ENCODE measurements at regions not wholly inside any gene's neighbourhood (a gene's known extent, or its start where the extent isn't known, plus 50 kb on each side); places are given as distances from the start of the nearest gene placed in this dataset.
A peak's percentile ranks its signal among the peaks of the same experiment; 100 is the strongest.

- H3K36me3 ChIP-seq (ENCODE audit: insufficient read depth, low read length), result no peaks in the 10 kb centered on the region
- H3K4me1 ChIP-seq (ENCODE audit: insufficient read depth, low read length), result no peaks in the 10 kb centered on the region
- H3K27me3 ChIP-seq (ENCODE audit: insufficient read depth, low read length), result no peaks in the 10 kb centered on the region
- H2AFZ ChIP-seq (ENCODE audit: low read depth, low read length), result no peak overlapping the region
- no peak overlapping the region for H3K4me3 ChIP-seq (ENCODE audit: low read length)
- no peaks in the 10 kb centered on the region for H3K9me3 ChIP-seq (ENCODE audit: low read length)
Observed at GRCh38 chr5:128764601-128765310, 200.5 kb upstream of the SLC27A6 start.

- no peaks in the 10 kb centered on the region for H3K4me1 ChIP-seq (ENCODE audit: insufficient read depth, low read length)
- H3K9me3 ChIP-seq (ENCODE audit: low read length), result no peaks in the 10 kb centered on the region
Observed at GRCh38 chr5:128765448-128766061, 199.7 kb upstream of the SLC27A6 start.

GRCh38 chr5:128766406-128766805 is 198.9 kb upstream of the SLC27A6 start:
- no peaks in the 10 kb centered on the region for H3K36me3 ChIP-seq (ENCODE audit: insufficient read depth, low read length)
- H3K27me3 ChIP-seq (ENCODE audit: insufficient read depth, low read length), result no peaks in the 10 kb centered on the region
- no peaks in the 10 kb centered on the region for H3K4me1 ChIP-seq (ENCODE audit: insufficient read depth, low read length)
- H2AFZ ChIP-seq (ENCODE audit: low read depth, low read length), result no peak overlapping the region
- H3K4me3 ChIP-seq (ENCODE audit: low read length), result no peak overlapping the region
- H3K9me3 ChIP-seq (ENCODE audit: low read length), result no peaks in the 10 kb centered on the region

More at GRCh38 chr5:128765448-128766061, 199.7 kb upstream of the SLC27A6 start:
- Histone ChIP-seq H3K27me3 (ENCODE audit: insufficient read depth, low read length) (no peaks in the 10 kb centered on the region), H3K4me3 (ENCODE audit: low read length) (no peak overlapping the region), H3K36me3 (ENCODE audit: insufficient read depth, low read length) (no peaks in the 10 kb centered on the region), H2AFZ (ENCODE audit: low read depth, low read length) (no peak overlapping the region)

GRCh38 chr5:128770907-128771306 is 194.4 kb upstream of the SLC27A6 start:
- no peak overlapping the region for H3K4me3 ChIP-seq (ENCODE audit: low read length)
- H3K36me3 ChIP-seq (ENCODE audit: insufficient read depth, low read length), result no peaks in the 10 kb centered on the region

DNA sequence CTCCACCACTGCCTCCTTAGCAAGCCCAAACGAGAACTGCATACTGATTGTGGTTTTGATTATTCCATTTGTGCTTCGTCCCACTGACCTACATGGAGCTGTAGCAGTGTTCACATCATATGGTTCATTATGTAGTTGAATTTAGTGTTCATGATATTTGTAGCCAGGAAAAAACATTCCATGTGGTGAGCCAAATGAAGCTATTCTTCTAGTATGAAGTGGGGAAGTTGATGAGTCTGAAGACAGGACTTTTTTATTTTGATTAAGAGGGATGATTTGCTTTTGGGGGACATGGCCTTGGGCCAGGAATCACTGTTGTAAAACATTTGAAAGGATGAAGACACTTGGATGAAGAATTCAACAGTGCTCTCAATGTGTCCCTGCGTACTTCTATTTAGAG is 192.9 kb upstream of the SLC27A6 start:
- Histone ChIP-seq H3K4me1 (ENCODE audit: insufficient read depth, low read length) (no peaks in the 10 kb centered on the region), H2AFZ (ENCODE audit: low read depth, low read length) (no peak overlapping the region), H3K4me3 (ENCODE audit: low read length) (no peak overlapping the region), H3K9me3 (ENCODE audit: low read length) (no peaks in the 10 kb centered on the region), H3K36me3 (ENCODE audit: insufficient read depth, low read length) (no peaks in the 10 kb centered on the region), H3K27me3 (ENCODE audit: insufficient read depth, low read length) (no peaks in the 10 kb centered on the region)

More at GRCh38 chr5:128770907-128771306, 194.4 kb upstream of the SLC27A6 start:
- H3K9me3 ChIP-seq (ENCODE audit: low read length), result no peaks in the 10 kb centered on the region
- no peak overlapping the region for H2AFZ ChIP-seq (ENCODE audit: low read depth, low read length)
- H3K27me3 ChIP-seq (ENCODE audit: insufficient read depth, low read length), result no peaks in the 10 kb centered on the region
- H3K4me1 ChIP-seq (ENCODE audit: insufficient read depth, low read length), result no peaks in the 10 kb centered on the region

DNA sequence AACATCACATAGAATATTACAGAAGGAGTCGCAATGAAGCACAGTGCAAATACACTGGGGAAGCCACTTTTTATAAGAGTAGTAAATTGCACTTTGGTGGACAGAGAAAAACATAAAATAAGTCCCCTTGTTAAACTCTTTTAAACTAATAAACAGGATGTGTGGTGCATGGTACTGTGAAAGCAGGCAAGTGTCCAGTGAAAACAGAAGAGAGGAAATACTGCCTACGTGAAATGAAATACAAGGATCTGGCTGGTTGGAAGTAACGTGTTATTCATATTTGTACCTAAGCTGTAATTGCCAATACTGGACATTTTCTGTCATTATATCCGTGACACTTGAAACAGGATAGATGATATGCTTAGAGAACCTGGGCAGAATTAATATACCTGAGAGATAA is 191.9 kb upstream of the SLC27A6 start:
- H3K4me3 ChIP-seq (ENCODE audit: low read length), result no peak overlapping the region
- H3K36me3 ChIP-seq (ENCODE audit: insufficient read depth, low read length), result no peaks in the 10 kb centered on the region
- H3K9me3 ChIP-seq (ENCODE audit: low read length), result no peaks in the 10 kb centered on the region
- no peaks in the 10 kb centered on the region for H3K27me3 ChIP-seq (ENCODE audit: insufficient read depth, low read length)
- peaks cover 6% of the 10 kb centered on the region for H3K4me1 ChIP-seq (ENCODE audit: insufficient read depth, low read length)
- no peak overlapping the region for H2AFZ ChIP-seq (ENCODE audit: low read depth, low read length)

- H2AFZ ChIP-seq (ENCODE audit: low read depth, low read length), result no peak overlapping the region
- no peaks in the 10 kb centered on the region for H3K36me3 ChIP-seq (ENCODE audit: insufficient read depth, low read length)
- H3K4me1 ChIP-seq (ENCODE audit: insufficient read depth, low read length), result peaks cover 9% of the 10 kb centered on the region
- H3K27me3 ChIP-seq (ENCODE audit: insufficient read depth, low read length), result no peaks in the 10 kb centered on the region
- no peak overlapping the region for H3K4me3 ChIP-seq (ENCODE audit: low read length)
- no peaks in the 10 kb centered on the region for H3K9me3 ChIP-seq (ENCODE audit: low read length)
Observed at GRCh38 chr5:128774605-128775004, 190.7 kb upstream of the SLC27A6 start.

DNA sequence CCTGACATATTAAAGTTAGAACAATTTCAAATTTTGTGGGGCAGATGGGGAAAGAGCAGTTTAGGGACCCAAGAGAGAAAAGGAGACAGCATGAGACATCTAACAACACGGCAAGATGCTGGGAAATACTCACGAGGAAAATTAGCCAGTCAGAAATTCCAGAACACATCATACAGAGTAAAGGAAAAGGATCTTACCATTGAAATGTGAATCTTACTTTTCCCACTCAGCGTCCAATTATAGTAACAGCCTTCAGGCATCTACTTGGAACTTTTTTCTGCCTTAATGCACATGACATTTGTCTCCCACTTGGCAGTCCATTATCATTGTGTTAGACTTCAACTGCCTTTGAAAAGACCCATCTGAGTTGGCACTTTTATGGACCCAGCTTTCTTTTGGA is 189.7 kb upstream of the SLC27A6 start:
- no peaks in the 10 kb centered on the region for H3K27me3 ChIP-seq (ENCODE audit: insufficient read depth, low read length)
- peaks cover 9% of the 10 kb centered on the region for H3K4me1 ChIP-seq (ENCODE audit: insufficient read depth, low read length)
- no peak overlapping the region for H2AFZ ChIP-seq (ENCODE audit: low read depth, low read length)
- H3K36me3 ChIP-seq (ENCODE audit: insufficient read depth, low read length), result no peaks in the 10 kb centered on the region
- H3K4me3 ChIP-seq (ENCODE audit: low read length), result no peak overlapping the region
- H3K9me3 ChIP-seq (ENCODE audit: low read length), result no peaks in the 10 kb centered on the region

GRCh38 chr5:128777052-128777451 is 188.2 kb upstream of the SLC27A6 start:
- Histone ChIP-seq H2AFZ (ENCODE audit: low read depth, low read length) (no peak overlapping the region), H3K9me3 (ENCODE audit: low read length) (no peaks in the 10 kb centered on the region), H3K4me1 (ENCODE audit: insufficient read depth, low read length) (peaks cover 9% of the 10 kb centered on the region), H3K27me3 (ENCODE audit: insufficient read depth, low read length) (no peaks in the 10 kb centered on the region), H3K4me3 (ENCODE audit: low read length) (no peak overlapping the region), H3K36me3 (ENCODE audit: insufficient read depth, low read length) (no peaks in the 10 kb centered on the region)

DNA sequence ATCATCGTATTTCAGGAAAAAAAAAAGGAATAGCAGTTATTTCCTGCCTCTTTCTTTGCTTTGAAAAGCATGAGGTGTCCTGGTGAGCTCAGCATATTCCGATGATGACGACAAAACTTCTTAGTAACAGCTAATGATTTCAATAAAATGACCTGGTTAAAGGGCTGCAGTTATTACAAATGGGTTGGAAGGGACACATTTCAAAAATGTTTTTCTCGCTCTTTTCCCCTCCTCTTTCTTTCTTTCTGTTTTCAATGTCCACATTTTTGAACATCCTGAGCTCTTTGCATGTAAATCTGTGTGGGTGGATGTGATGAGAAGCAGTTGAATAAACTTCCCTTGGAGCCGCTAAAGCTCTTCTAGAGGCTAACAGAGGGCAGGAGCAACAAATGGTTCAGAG is 186.8 kb upstream of the SLC27A6 start:
- no peak overlapping the region for H3K4me3 ChIP-seq (ENCODE audit: low read length)

GRCh38 chr5:128782446-128782845 is 182.8 kb upstream of the SLC27A6 start:
- Histone ChIP-seq H2AFZ (ENCODE audit: low read depth, low read length) (no peak overlapping the region), H3K27me3 (ENCODE audit: insufficient read depth, low read length) (no peaks in the 10 kb centered on the region), H3K4me1 (ENCODE audit: insufficient read depth, low read length) (peaks cover 9% of the 10 kb centered on the region), H3K4me3 (ENCODE audit: low read length) (no peak overlapping the region), H3K9me3 (ENCODE audit: low read length) (no peaks in the 10 kb centered on the region), H3K36me3 (ENCODE audit: insufficient read depth, low read length) (no peaks in the 10 kb centered on the region)

More for the DNA sequence above, 186.8 kb upstream of the SLC27A6 start:
- H2AFZ ChIP-seq (ENCODE audit: low read depth, low read length), result peak overlapping the region; percentile 27
- H3K27me3 ChIP-seq (ENCODE audit: insufficient read depth, low read length), result no peaks in the 10 kb centered on the region
- no peaks in the 10 kb centered on the region for H3K9me3 ChIP-seq (ENCODE audit: low read length)
- no peaks in the 10 kb centered on the region for H3K36me3 ChIP-seq (ENCODE audit: insufficient read depth, low read length)
- H3K4me1 ChIP-seq (ENCODE audit: insufficient read depth, low read length), result peaks cover 9% of the 10 kb centered on the region

DNA sequence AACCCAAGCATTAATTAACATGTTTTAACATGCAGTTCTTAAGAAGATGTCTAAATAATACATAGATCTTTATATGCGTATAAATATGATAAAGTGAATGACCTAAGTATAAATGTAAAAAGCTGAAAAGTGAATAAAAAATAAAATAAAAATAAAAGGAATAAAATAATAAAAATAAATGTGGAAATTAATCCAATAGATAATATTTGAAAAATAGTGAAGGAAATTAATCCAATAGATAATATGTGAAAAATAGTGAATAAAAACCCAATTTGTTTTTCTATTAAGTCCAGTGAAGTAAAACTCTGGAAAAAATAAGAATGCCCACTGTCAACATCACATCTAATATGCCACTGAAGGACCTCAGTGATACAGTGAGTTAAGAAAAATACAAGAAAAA is 180.6 kb upstream of the SLC27A6 start:
- no peaks in the 10 kb centered on the region for H3K9me3 ChIP-seq (ENCODE audit: low read length)
- no peaks in the 10 kb centered on the region for H3K36me3 ChIP-seq (ENCODE audit: insufficient read depth, low read length)
- no peaks in the 10 kb centered on the region for H3K4me1 ChIP-seq (ENCODE audit: insufficient read depth, low read length)
- H3K4me3 ChIP-seq (ENCODE audit: low read length), result no peak overlapping the region
- H3K27me3 ChIP-seq (ENCODE audit: insufficient read depth, low read length), result no peaks in the 10 kb centered on the region
- H2AFZ ChIP-seq (ENCODE audit: low read depth, low read length), result no peak overlapping the region

DNA sequence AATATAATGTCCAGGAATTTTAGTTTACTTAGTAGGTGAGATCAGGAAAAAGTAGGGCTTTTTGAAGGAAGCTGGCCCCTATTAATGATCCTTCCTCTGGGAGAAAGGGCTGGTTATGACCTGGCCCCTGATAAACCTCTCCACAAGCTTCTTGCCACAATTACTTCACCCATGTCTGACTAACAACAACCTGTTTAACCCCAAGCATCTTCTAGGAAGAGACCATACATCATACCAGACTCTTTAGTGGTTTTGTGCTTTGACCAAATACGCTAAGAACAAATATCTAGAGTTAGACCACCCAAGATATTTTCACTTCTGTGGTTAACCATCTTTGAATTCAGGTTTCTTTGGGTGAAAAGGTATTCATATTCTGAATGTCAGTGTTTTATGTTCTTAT is 174.0 kb upstream of the SLC27A6 start:
- peaks cover 3% of the 10 kb centered on the region for H3K4me1 ChIP-seq (ENCODE audit: insufficient read depth, low read length)
- H2AFZ ChIP-seq (ENCODE audit: low read depth, low read length), result no peak overlapping the region
- H3K4me3 ChIP-seq (ENCODE audit: low read length), result no peak overlapping the region
- H3K9me3 ChIP-seq (ENCODE audit: low read length), result no peaks in the 10 kb centered on the region
- H3K27me3 ChIP-seq (ENCODE audit: insufficient read depth, low read length), result no peaks in the 10 kb centered on the region
- H3K36me3 ChIP-seq (ENCODE audit: insufficient read depth, low read length), result no peaks in the 10 kb centered on the region

GRCh38 chr5:128796506-128796905 is 168.8 kb upstream of the SLC27A6 start:
- Histone ChIP-seq H3K4me1 (ENCODE audit: insufficient read depth, low read length) (peaks cover 3% of the 10 kb centered on the region), H3K27me3 (ENCODE audit: insufficient read depth, low read length) (no peaks in the 10 kb centered on the region), H3K36me3 (ENCODE audit: insufficient read depth, low read length) (no peaks in the 10 kb centered on the region), H2AFZ (ENCODE audit: low read depth, low read length) (no peak overlapping the region), H3K9me3 (ENCODE audit: low read length) (no peaks in the 10 kb centered on the region), H3K4me3 (ENCODE audit: low read length) (no peak overlapping the region)
